Uterus (tissue), 3 donors: ENCODE measurements at regions not wholly inside any gene's neighbourhood (a gene's known extent, or its start where the extent isn't known, plus 50 kb on each side); places are given as distances from the start of the nearest gene placed in this dataset.
"Not testable (repeated sequence)": the region's sequence is repeated elsewhere in the genome, so short reads cannot be mapped to it uniquely, and the experiment has no call there.

ENCODE experiments used
- DNase-seq, 2 donors: peaks; one replicate each; pipeline ENCODE4 v3.0.0-alpha.2; 2019 to 2020
- H3K27ac ChIP-seq, 2 donors: fragments of 200-600 bp; sonication (generic); 1 replicate in 1 of 2; 2 replicates in 1 of 2; pipeline ENCODE4 v1.5.1; 2016 to 2018
- H3K27me3 ChIP-seq, 2 donors: fragments of 200-600 bp; sonication (generic); one replicate each; pipeline ENCODE4 v1.5.1; 2018 to 2019; ENCODE audit warnings: control low read depth in 1 of 2
- H3K36me3 ChIP-seq, 2 donors: fragments of 200-600 bp; sonication (generic); one replicate each; pipeline ENCODE4 v1.5.1; 2019; ENCODE audit warnings: control low read depth in 1 of 2
- H3K4me1 ChIP-seq, 2 donors: fragments of 200-600 bp; sonication (generic); one replicate each; pipeline ENCODE4 v1.5.1; 2018 to 2019; ENCODE audit warnings: control low read depth in 1 of 2
- H3K4me3 ChIP-seq, 2 donors: fragments of 200-600 bp; sonication (generic); 1 replicate in 1 of 2; 2 replicates in 1 of 2; pipeline ENCODE4 v1.5.1; 2018 to 2019; ENCODE audit warnings: mild to moderate bottlenecking in 1 of 2
- H3K9me3 ChIP-seq, 2 donors: fragments of 200-600 bp; sonication (generic); one replicate each; pipeline ENCODE4 v1.5.1; 2019; ENCODE audit warnings: control low read depth in 1 of 2
- CTCF ChIP-seq, 4 experiments: fragments of 200-600 bp in 2 of 4; fragments of 450-650 bp in 2 of 4; sonication (generic) in 2 of 4; IDR thresholded peaks; one replicate each; pipeline ENCODE4 v1.5.1; 2016 to 2019; ENCODE audit warnings: antibody characterized with exemption in 4 of 4, mild to moderate bottlenecking in 2 of 4, moderate library complexity in 1 of 4
- POLR2A ChIP-seq, 2 donors: fragments of 450-650 bp; IDR thresholded peaks; one replicate each; pipeline ENCODE4 v1.6.1; 2016; ENCODE audit warnings: antibody characterized with exemption in 2 of 2, mild to moderate bottlenecking in 1 of 2, moderate library complexity in 1 of 2
- intact Hi-C: fragments of 100-400 bp; cut with DNase I; formaldehyde crosslinking; loops from one replicate; pipeline ENCODE4 v1.15.1; 2023; ENCODE audit warnings: low total_unique reads
- donor health status: DM: yes; HTN: yes; CAD: no.

DNA sequence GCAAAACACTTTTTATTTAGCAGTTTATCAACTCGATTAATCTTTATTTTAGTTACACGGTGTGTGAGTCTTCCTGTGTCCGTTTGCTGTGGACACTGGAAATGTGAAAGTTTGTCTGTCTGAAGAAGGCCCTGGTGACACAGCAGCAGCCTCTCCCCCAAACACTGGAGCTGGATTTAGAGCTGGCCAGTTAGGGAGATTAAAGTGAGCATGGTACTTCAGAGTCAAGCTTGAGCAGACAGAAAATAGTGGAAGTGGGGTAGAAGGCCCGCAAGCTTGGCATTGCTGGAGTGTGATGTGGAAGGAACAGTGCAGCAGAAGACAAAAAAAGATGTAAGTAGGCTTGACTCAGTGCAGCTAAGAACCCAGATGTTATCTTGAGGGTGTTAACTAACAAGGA is 85.9 kb downstream of the POM121L12 start:
- no peaks in the 10 kb centered on the region for H3K9me3 ChIP-seq
- H3K27ac ChIP-seq: no peak overlapping the region
- H3K4me1 ChIP-seq: no peaks in the 10 kb centered on the region
- no peaks in the 10 kb centered on the region for H3K36me3 ChIP-seq
- H3K4me3 ChIP-seq: no peak overlapping the region
- no peaks in the 10 kb centered on the region for H3K27me3 ChIP-seq
- DNase-seq: no peak
- TF ChIP-seq POLR2A (IDR thresholded peaks at IDR 0.05): no peak
- no peak for TF ChIP-seq CTCF (IDR thresholded peaks at IDR 0.05)
- intact Hi-C loops: no loop called here

- DNase-seq: no peak
Measured at GRCh38 chr7:53131697-53132096, 96.3 kb downstream of the POM121L12 start.

DNA sequence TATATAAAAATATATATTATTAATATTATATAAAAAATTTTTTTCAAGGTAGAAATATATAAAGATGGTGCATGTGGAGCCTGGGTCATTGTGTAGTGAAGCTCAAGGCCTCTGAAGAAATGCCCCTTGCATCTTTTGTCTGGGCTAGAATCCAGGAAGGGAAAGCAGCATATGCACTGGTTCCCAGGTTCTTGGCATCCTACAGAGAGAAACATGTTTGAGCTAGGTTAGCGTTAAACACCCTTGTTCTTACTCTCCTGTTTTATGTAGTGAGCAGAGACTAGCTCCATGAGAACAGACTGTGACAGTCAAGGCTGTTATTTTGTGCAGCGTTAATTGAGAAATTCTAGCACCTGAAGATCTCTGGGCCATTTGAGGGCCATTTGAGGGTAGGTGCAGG is 116.1 kb downstream of the POM121L12 start:
- intact Hi-C loops: no loop called here
- Histone ChIP-seq H3K4me3 (no peak overlapping the region), H3K27me3 (no peaks in the 10 kb centered on the region), H3K36me3 (no peaks in the 10 kb centered on the region), H3K9me3 (no peaks in the 10 kb centered on the region), H3K4me1 (no peaks in the 10 kb centered on the region), H3K27ac (no peak overlapping the region)
- TF ChIP-seq CTCF (IDR thresholded peaks at IDR 0.05) (no peak), POLR2A (IDR thresholded peaks at IDR 0.05) (no peak)
- no peak for DNase-seq

More at GRCh38 chr7:53131697-53132096, 96.3 kb downstream of the POM121L12 start:
- TF ChIP-seq CTCF (IDR thresholded peaks at IDR 0.05) (no peak), POLR2A (IDR thresholded peaks at IDR 0.05) (no peak)
- no peaks in the 10 kb centered on the region for H3K36me3 ChIP-seq
- no peak overlapping the region for H3K27ac ChIP-seq
- intact Hi-C loops: no loop called here
- H3K4me3 ChIP-seq: no peak overlapping the region
- no peaks in the 10 kb centered on the region for H3K27me3 ChIP-seq
- H3K9me3 ChIP-seq: no peaks in the 10 kb centered on the region
- no peaks in the 10 kb centered on the region for H3K4me1 ChIP-seq

- DNase-seq, H3K27me3 ChIP-seq, H3K27ac ChIP-seq, H3K36me3 ChIP-seq, H3K4me1 ChIP-seq, H3K9me3 ChIP-seq, intact Hi-C loops, H3K4me3 ChIP-seq: not testable (repeated sequence)
Measured at GRCh38 chr7:53187184-53187583, 151.8 kb downstream of the POM121L12 start.

DNA sequence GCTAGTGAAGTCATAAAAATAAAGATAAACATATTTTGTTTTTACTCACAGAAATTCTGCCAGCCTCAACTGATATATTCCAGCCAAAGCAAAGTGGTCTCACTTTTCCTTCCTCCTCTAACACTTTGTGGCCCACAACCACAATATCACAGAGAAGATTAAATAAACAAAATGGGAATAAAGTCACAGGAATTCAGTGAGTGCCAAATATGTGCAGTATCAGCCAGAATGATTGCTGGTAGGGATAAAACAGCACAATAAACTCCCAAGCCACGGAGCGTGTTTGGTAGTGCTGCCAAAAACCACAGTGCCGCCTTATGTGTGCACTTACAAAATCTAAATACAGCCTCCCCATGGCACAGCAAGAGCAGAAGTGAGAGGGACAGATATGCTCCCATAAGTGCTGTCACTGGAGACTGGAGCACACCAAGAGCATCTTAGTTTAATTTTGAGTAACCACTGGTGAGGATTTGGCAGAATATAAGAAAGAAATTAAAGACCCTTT is 155.8 kb downstream of the POM121L12 start:
- H3K27ac ChIP-seq: no peak overlapping the region
- no peak overlapping the region for H3K4me3 ChIP-seq
- H3K36me3 ChIP-seq: no peaks in the 10 kb centered on the region
- H3K4me1 ChIP-seq: no peaks in the 10 kb centered on the region
- TF ChIP-seq POLR2A (IDR thresholded peaks at IDR 0.05): no peak
- TF ChIP-seq CTCF (IDR thresholded peaks at IDR 0.05): no peak
- no peaks in the 10 kb centered on the region for H3K27me3 ChIP-seq
- H3K9me3 ChIP-seq: no peaks in the 10 kb centered on the region
- no peak for DNase-seq
- intact Hi-C loops: no loop called here

DNA sequence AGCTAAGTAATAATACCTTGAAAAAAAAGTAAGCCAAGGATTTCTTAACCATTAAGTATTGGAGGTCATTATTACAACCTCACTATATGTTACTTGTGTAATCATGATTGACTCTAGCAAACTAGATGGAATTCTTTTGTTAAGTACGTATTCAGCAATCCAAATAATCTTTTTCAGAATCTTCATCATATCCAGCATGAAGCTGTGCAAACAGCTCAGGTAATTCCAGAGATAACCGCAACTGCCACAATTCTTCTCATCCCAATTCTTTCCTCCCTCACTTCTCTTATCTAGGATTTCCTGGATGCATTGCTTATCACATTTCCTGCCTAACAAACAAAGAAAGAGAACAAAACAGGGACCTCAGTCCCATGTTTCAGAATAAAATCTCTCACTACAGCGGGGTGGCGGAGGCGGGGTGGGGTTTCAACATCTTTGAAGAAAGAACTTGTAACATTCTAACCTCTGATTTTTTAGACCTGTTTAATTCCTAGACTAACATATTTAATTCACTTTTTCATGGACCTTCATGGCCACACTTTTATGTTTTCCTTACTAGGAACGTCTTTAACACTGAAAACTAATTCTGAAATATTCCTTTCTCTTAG is 156.5 kb downstream of the POM121L12 start:
- Histone ChIP-seq H3K27me3 (no peaks in the 10 kb centered on the region), H3K36me3 (no peaks in the 10 kb centered on the region), H3K4me3 (no peak overlapping the region), H3K27ac (no peak overlapping the region), H3K4me1 (no peaks in the 10 kb centered on the region), H3K9me3 (no peaks in the 10 kb centered on the region)
- intact Hi-C loops: no loop called here
- no peak for DNase-seq
- no peak for TF ChIP-seq CTCF (IDR thresholded peaks at IDR 0.05)
